ENCODE measurements at regions not wholly inside any gene's neighbourhood (a gene's known extent, or its start where the extent isn't known, plus 50 kb on each side); places are given as distances from the start of the nearest gene placed in this dataset.

DNA sequence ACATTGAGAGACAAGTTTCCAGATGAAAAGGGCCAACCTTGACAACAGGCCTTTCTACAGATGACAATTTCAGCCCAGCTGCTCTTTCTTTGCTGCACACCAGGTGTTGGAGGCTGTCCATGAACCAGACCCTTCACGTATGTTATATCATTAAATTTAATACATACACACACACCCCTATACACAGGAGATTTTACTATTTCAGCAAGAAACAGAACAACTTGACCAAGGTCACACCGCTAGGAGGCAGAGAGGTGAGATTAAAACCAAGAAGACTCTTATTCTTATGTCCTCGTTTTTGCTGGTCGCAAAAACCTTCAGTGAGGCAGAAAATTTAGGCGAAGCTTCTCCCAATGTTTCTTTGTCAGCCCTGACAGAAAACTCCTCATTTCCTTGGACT lies 1585.9 kb downstream of the AACS start:
- Histone ChIP-seq H3K4me1 (no peaks in the 10 kb centered on the region), H3K36me3 (no peaks in the 10 kb centered on the region), H3K27ac (no peak overlapping the region), H3K4me3 (no peak overlapping the region), H3K27me3 (no peaks in the 10 kb centered on the region), H3K9ac (no peak overlapping the region), H4K20me1 (no peaks in the 10 kb centered on the region), H3K9me3 (no peaks in the 10 kb centered on the region), H3K4me2 (no peak overlapping the region)
- no peak for TF ChIP-seq Cebpa-rat (IDR thresholded peaks at IDR 0.05)

GRCh38 chr12:126663304-126664094 lies 1598.3 kb downstream of the AACS start:
- H3K4me1 ChIP-seq = no peaks in the 10 kb centered on the region
- no peak overlapping the region for H3K9ac ChIP-seq
- H3K27me3 ChIP-seq = no peaks in the 10 kb centered on the region
- no peaks in the 10 kb centered on the region for H4K20me1 ChIP-seq
- H3K4me3 ChIP-seq = no peak overlapping the region
- H3K4me2 ChIP-seq = no peak overlapping the region
- no peaks in the 10 kb centered on the region for H3K36me3 ChIP-seq
- H3K9me3 ChIP-seq = peaks cover 20% of the 10 kb centered on the region
- no peak for TF ChIP-seq Cebpa-rat (IDR thresholded peaks at IDR 0.05)
- H3K27ac ChIP-seq = no peak overlapping the region

- Histone ChIP-seq H3K9ac (no peak overlapping the region), H3K36me3 (no peaks in the 10 kb centered on the region), H3K4me3 (no peak overlapping the region), H3K4me2 (no peak overlapping the region), H4K20me1 (no peaks in the 10 kb centered on the region), H3K27ac (no peak overlapping the region), H3K9me3 (peaks cover 11% of the 10 kb centered on the region), H3K4me1 (no peaks in the 10 kb centered on the region), H3K27me3 (no peaks in the 10 kb centered on the region)
- TF ChIP-seq Cebpa-rat (IDR thresholded peaks at IDR 0.05) = no peak
Measured at GRCh38 chr12:126667339-126667738, 1599.6 kb upstream of the TMEM132C start.

GRCh38 chr12:126668538-126668937 lies 1598.4 kb upstream of the TMEM132C start:
- Histone ChIP-seq H3K27me3 (no peaks in the 10 kb centered on the region), H3K4me3 (no peak overlapping the region), H3K36me3 (no peaks in the 10 kb centered on the region), H3K9me3 (no peaks in the 10 kb centered on the region), H3K4me1 (no peaks in the 10 kb centered on the region), H3K9ac (no peak overlapping the region), H4K20me1 (no peaks in the 10 kb centered on the region), H3K27ac (no peak overlapping the region), H3K4me2 (no peak overlapping the region)
- no peak for TF ChIP-seq Cebpa-rat (IDR thresholded peaks at IDR 0.05)

DNA sequence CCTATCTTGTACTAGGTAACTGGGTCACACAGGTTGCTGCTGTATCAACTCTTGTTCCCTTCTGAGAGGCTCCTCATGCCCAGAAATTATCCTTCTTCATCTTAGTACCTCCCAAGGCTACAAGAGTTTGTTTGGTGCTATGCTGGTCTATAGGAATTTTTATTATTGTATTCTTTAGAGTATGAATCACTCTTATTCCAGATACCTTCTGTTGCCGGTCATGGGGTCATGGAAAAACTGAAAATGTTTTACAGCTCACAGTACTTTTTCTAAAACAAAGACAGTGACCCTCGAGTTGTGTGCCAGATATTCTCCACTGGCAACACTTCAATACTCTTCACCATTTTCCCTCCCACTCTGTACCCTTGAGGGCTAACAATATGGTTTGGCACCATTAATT lies 1598.0 kb upstream of the TMEM132C start:
- Histone ChIP-seq H3K4me1 (no peaks in the 10 kb centered on the region), H3K27me3 (no peaks in the 10 kb centered on the region), H3K4me3 (no peak overlapping the region), H3K4me2 (no peak overlapping the region), H3K9me3 (no peaks in the 10 kb centered on the region), H3K9ac (no peak overlapping the region), H4K20me1 (no peaks in the 10 kb centered on the region), H3K36me3 (no peaks in the 10 kb centered on the region), H3K27ac (no peak overlapping the region)
- no peak for TF ChIP-seq Cebpa-rat (IDR thresholded peaks at IDR 0.05)

GRCh38 chr12:126676434-126676833 lies 1590.5 kb upstream of the TMEM132C start:
- Histone ChIP-seq H3K36me3 (no peaks in the 10 kb centered on the region), H3K4me3 (no peak overlapping the region), H3K27me3 (no peaks in the 10 kb centered on the region), H3K27ac (no peak overlapping the region), H3K9ac (no peak overlapping the region), H4K20me1 (no peaks in the 10 kb centered on the region), H3K4me2 (no peak overlapping the region), H3K9me3 (no peaks in the 10 kb centered on the region), H3K4me1 (no peaks in the 10 kb centered on the region)
- TF ChIP-seq Cebpa-rat (IDR thresholded peaks at IDR 0.05) = no peak

DNA sequence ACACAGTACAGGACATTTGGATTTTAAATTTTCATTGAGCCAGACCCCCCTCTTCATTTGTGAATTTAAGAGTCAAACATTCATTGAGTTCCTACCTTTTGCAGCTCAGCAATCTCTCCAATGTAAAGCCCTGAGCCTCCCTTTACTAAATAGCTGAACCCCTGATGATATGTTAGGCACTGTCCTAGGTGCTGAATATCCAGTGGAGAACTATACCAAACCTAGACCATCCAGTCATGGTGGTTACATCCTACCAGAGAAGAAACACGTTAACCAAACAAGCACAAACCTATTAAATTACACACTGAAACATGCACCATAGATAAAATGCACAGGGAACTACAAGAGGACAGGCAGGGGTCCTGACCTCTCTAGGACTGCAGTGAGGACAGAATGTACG lies 1585.3 kb upstream of the TMEM132C start:
- Histone ChIP-seq H3K36me3 (no peaks in the 10 kb centered on the region), H4K20me1 (no peaks in the 10 kb centered on the region), H3K4me1 (no peaks in the 10 kb centered on the region), H3K27me3 (no peaks in the 10 kb centered on the region), H3K4me2 (no peak overlapping the region), H3K9me3 (peaks cover 28% of the 10 kb centered on the region), H3K4me3 (no peak overlapping the region), H3K9ac (no peak overlapping the region), H3K27ac (no peak overlapping the region)
- TF ChIP-seq Cebpa-rat (IDR thresholded peaks at IDR 0.05) = no peak

DNA sequence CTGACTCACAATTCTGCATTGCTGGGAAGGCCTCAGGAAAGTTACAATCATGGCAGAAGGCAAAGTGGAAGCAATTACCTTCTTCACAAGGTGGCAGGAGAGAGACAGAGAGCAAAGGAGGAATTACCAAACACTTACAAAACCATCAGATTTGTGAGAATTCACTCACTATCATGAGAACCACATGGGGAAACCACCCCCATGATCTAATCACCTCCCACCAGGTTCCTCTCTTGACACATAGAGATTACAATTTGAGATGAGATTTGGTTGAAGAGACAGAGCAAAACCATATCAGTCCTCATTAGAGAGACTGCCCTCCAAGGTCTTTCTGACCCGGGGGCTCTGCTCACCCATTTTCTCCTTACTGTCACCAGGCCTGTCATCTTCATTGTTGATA lies 1582.3 kb upstream of the TMEM132C start:
- Histone ChIP-seq H3K27ac (no peak overlapping the region), H3K4me3 (no peak overlapping the region), H3K4me2 (no peak overlapping the region), H3K4me1 (no peaks in the 10 kb centered on the region), H3K9me3 (peaks cover 28% of the 10 kb centered on the region), H3K36me3 (no peaks in the 10 kb centered on the region), H3K27me3 (no peaks in the 10 kb centered on the region), H4K20me1 (no peaks in the 10 kb centered on the region), H3K9ac (no peak overlapping the region)
- TF ChIP-seq Cebpa-rat (IDR thresholded peaks at IDR 0.05) = no peak

DNA sequence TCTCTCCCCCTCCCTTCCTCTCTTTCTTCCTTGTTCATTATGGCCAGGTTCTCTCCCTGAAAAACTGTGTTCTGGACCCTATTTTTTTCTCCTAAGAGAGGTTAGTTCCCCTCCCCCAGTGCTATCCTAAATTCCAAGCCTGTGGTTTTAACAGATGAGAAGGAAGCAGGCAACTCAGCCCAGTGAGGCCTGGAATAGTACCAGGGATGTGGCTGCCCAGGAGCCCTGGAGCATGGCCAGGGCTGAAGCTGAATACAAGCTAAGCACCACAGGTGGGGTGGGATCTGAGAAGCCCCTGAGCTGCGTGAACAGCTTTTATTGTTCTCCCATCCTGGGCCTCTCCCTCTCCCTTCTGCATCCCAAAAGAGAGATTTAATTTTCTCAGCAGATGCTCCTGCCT lies 1581.3 kb upstream of the TMEM132C start:
- H3K4me3 ChIP-seq = no peak overlapping the region
- no peak overlapping the region for H3K9ac ChIP-seq
- no peak overlapping the region for H3K4me2 ChIP-seq
- H3K36me3 ChIP-seq = no peaks in the 10 kb centered on the region
- no peak overlapping the region for H3K27ac ChIP-seq
- H3K4me1 ChIP-seq = no peaks in the 10 kb centered on the region
- H3K9me3 ChIP-seq = peaks cover 28% of the 10 kb centered on the region
- no peaks in the 10 kb centered on the region for H4K20me1 ChIP-seq
- no peaks in the 10 kb centered on the region for H3K27me3 ChIP-seq
- TF ChIP-seq Cebpa-rat (IDR thresholded peaks at IDR 0.05) = no peak

DNA sequence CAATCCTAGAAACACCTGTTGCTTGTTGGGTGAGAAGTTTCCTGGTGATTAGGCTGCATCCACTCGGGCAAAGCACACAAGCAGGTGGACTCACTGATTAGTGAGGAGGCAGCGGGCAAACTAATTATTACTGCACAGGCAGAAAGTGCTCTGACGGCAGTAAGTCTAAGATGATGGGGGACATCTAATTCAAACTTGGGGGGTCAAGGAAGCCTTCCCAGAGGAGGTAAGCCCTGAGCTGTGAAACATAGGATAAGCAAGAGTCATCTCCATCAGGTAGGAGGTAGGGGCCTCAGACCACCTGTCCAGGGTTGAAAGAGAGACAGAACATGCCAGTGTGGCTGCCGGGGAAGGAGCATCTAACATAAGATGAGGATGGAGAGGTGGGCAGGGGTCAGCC lies 1578.4 kb upstream of the TMEM132C start:
- no peak overlapping the region for H3K27ac ChIP-seq
- H4K20me1 ChIP-seq = no peaks in the 10 kb centered on the region
- no peak for TF ChIP-seq Cebpa-rat (IDR thresholded peaks at IDR 0.05)

GRCh38 chr12:126700096-126700495 lies 1566.9 kb upstream of the TMEM132C start:
- Histone ChIP-seq H3K9me3 (no peaks in the 10 kb centered on the region), H3K27me3 (no peaks in the 10 kb centered on the region), H3K9ac (no peak overlapping the region), H3K36me3 (no peaks in the 10 kb centered on the region), H3K4me3 (no peak overlapping the region), H3K27ac (no peak overlapping the region), H3K4me1 (no peaks in the 10 kb centered on the region), H4K20me1 (no peaks in the 10 kb centered on the region), H3K4me2 (no peak overlapping the region)
- TF ChIP-seq Cebpa-rat (IDR thresholded peaks at IDR 0.05) = no peak

More for the DNA sequence above, 1578.4 kb upstream of the TMEM132C start:
- no peaks in the 10 kb centered on the region for H3K4me1 ChIP-seq
- no peak overlapping the region for H3K9ac ChIP-seq
- H3K36me3 ChIP-seq = no peaks in the 10 kb centered on the region
- H3K4me2 ChIP-seq = no peak overlapping the region
- H3K4me3 ChIP-seq = no peak overlapping the region
- H3K9me3 ChIP-seq = peaks cover 18% of the 10 kb centered on the region
- H3K27me3 ChIP-seq = no peaks in the 10 kb centered on the region
